GM18507 (cell line): ENCODE measurements at regions not wholly inside any gene's neighbourhood (a gene's known extent, or its start where the extent isn't known, plus 50 kb on each side); places are given as distances from the start of the nearest gene placed in this dataset.

Experiments used
- DNase-seq: peaks from one replicate; pipeline ENCODE4 v3.0.0; 2011; ENCODE audit warnings: low read depth; ENCODE audit not compliant: insufficient read length; ENCODE audit errors: extremely low spot score
- FAIRE-seq: peaks from 2 replicates; lab custom pipeline; 2011; peaks lifted over from hg19 to GRCh38; lab: Jason Lieb, UNC

DNA sequence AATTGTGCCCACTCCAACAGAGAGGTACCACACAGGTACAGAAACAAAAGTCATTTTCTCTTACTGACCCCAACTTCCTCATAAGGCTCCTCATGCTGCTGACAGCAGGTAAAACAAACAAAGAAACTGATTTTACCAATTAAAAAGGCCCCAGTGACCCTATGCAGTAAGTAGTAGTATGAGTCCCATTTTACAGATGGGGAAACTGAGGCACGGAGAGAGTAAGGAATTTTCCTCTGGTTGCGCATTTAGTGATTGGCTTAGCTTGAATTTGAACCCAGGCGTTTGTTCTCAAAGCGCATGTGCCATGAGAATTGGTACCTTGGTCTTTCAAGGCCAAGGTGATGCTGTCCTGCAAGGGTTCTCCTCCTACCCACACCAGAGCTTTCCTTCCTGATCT is 66.1 kb upstream of the ZBTB40 start:
- DNase-seq (no peak), FAIRE-seq (no peak)

DNA sequence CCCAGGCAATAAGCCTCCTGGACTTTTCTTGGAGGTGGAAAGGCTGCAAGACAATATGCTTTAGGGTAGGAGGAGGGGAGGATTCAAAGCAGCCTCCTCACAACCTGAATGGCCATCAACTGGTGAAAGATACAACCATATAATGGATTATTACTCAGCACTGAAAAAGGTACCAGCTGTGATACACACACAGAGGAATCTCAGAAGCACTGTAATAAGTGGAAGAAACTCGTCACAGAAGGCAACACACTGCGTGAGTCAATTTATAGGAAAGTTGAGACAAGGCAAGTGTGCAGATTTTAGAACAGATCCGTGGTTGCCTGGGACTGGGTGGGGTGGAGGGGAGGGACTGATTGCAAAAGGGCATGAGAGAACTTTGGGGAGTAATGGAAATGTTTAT is 64.9 kb upstream of the ZBTB40 start:
- FAIRE-seq (no peak), DNase-seq (no peak)

DNA sequence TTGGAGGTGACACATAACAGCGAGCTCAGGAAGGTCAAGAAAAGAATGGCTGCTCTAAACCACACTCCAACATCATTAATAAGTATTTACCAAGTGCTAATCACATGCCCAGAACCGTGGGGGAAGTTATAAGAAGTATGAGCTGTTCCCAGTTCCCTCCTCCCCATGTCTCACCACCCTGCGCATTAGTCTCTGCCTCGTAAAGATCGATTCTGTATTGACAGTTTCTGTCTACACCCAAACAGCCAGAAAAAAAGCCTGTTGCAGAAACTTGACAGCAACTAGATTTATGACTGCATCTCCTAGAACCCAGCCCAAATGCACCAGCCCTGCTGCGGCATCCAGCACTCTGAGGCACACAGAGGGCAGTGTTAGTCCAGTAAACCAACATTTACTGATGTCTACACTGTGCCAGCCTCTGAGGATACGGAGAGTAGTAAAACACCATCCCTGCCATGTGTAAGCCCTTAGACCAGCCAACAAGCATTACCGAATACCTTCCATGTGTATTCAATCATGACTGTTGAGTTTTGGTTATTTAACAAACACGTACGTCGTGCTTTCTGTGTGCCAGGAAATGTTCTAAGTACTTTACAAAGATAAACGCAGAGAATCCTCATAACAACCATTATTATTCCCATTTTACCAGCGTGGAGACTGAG is 63.6 kb upstream of the ZBTB40 start:
- FAIRE-seq: no peak
- no peak for DNase-seq

DNA sequence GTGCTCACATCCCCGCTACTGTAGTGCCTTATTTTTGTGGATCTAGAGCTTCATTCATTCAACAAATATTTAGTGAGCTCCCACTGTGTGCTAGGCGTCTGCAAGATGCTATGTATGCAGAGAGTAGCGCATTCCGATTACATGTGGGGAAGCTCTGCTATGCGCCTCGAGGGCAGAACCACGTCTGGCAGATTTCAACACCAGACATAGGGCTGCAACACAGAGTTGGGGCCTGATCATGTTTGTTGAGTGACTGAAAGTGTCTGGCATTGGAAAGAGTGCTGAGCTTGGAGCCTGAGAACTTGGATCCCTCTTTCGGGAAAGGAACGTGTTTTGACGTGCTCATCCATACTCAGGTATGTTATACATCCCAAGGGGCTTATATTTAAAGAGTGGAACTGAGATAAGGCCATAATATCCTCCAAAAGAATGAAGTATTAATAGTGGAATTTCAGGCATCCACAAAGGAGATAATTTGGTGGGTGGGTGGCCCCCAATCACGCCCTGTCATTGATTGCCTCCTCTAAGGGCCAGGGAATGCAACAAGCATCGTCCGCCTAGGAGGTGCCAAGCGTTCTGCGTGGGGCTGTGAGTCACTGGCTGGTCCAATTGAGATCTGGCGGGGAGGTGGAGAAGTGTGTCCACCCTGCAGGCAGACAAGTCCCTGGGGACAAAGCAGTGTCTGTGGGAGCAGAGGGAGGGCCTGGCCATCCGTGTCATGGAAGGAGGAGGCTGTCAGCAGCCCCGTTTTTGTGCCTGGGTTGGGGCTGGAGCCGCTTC is 62.8 kb upstream of the ZBTB40 start:
- DNase-seq (no peak), FAIRE-seq (no peak)

DNA sequence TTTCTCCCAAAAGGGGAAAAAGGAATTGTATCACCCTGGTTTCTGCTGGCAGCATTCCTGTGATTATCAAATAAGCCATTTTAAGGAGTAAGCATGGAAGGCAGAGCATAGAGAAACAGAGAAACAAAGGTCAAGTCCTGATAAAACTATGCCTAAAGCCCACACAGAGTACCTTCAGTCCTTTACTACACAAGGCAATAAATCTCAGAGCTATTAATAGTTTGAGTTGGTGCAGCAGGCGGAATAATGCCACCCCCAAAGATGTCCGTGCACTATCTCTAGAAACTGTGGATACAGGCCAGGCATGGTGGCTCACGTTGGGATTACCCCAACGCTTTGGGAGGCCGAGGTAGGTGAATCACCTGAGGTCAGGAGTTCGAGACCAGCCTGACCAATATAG is 58.1 kb upstream of the ZBTB40 start:
- no peak for FAIRE-seq
- no peak for DNase-seq

DNA sequence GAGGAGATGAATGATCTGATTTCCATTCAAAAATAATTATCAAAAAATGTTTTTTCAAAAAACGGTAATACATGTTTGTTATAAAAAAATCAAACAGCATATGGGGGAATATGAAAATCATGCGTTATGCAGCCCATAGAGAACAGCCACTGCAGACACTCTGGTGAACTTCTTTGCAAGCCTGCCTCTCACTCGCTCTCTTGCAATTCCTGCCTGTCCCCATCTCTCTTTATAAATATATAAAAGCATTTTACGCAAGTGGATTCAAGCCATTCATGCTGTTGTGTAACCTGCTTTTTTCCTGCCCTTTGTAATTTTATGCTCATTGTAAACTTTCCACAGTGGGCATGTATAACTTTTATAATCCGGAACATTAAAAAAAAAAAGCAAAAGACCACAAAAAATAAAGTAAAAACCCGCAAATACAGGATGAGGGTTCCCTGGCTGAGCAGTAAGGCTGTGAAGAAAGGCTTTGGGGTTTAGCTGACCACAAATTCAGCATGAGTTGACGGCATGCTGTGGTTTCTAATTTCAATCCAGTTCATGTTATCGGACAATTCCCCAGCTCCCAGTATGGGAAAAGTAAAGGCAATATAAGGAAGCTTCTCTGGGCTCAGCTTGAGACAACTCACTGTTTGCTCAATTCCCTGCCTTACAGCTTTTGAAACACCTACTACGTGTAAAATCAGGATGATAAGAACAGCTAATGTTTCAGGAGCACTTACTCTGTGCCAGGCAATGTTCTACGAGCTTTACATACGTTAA is 52.8 kb upstream of the ZBTB40 start:
- FAIRE-seq (no peak), DNase-seq (no peak)

DNA sequence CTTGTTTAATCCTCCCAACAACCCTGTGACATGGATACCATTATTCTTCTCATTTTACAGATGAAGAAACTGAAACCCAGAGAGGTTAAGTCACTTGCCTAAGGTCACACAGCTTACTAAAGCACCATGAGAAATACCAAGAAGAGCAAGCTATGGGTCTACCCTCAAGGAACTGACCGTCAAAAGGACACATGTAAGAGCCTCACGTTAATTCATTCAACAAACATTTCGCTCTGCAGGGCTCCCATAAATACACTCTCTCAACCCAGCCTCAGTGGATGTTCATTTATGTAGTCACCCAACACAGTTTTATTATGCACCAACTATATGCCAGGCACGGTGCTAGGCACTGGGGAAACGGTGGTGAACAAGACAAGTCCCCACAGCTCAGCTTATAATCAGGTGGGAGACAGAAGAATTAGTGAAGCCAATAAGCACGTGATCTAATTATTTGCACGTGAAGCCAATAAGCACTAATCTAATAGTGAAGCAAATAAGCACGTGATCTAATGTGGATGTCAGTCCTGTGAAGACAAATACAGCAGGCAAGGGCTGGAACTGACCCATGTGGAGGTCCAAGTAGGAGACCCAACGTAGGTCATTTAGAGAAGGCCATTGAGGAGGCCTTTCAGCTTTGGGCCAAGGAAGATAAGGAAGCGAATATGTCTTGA is 52.1 kb upstream of the ZBTB40 start:
- no peak for FAIRE-seq
- no peak for DNase-seq
